GM12878 (cell line): ENCODE measurements at regions not wholly inside any gene's neighbourhood (a gene's known extent, or its start where the extent isn't known, plus 50 kb on each side); places are given as distances from the start of the nearest gene placed in this dataset.

Experiments used
- ATAC-seq: fragments of 200-7000 bp; cut with Tn5 transposase; 3 replicates; pipeline ENCODE4 v1.9.1; 2020; ENCODE audit warnings: mild to moderate bottlenecking, moderate library complexity
- BruUV-seq: library from RNA; stranded (reverse); fragments of 400-500 nt; replicated peaks from 2 replicates; lab custom pipeline; 2021; lab: Mats Ljungman, UMichigan
- CTCF ChIA-PET: fragments of 300-600 bp; sonication (Branson Sonifier 250); formaldehyde crosslinking; extraction: SDS; loops from one replicate; lab custom pipeline; 2021; ENCODE audit warnings: inconsistent platforms; lab: Yijun Ruan, JAX
- POLR2A ChIA-PET: fragments of 350-600 bp; formaldehyde crosslinking; extraction: SDS; loops from one replicate; lab custom pipeline; 2021; ENCODE audit warnings: inconsistent platforms; lab: Charles Lee
- RAD21 ChIA-PET: fragments of 300-600 bp; sonication (Branson Sonifier 250); formaldehyde crosslinking; loops from one replicate; lab custom pipeline; 2023; ENCODE audit warnings: antibody characterized with exemption; ENCODE audit not compliant: unreplicated experiment; lab: Charles Lee
- SMC1A ChIA-PET: fragments of 300-600 bp; sonication (Branson Sonifier 250); formaldehyde crosslinking; loops from one replicate; lab custom pipeline; 2023; ENCODE audit not compliant: unreplicated experiment, uncharacterized antibody; lab: Charles Lee
- DNase-seq: peaks from one replicate; pipeline ENCODE4 v3.0.0-alpha.2; 2011; ENCODE audit warnings: low read depth, low spot score
- FAIRE-seq: peaks from 3 replicates; lab custom pipeline; 2011; peaks lifted over from hg19 to GRCh38; lab: Jason Lieb, UNC
- H2AFZ ChIP-seq: 2 replicates; pipeline ENCODE4 v1.6.0; 2011; ENCODE audit warnings: low read depth, low read length, control low read depth; ENCODE audit not compliant: control insufficient read depth
- H3K27ac ChIP-seq: 2 replicates; pipeline ENCODE4 v1.5.1; 2011; ENCODE audit warnings: control low read depth; ENCODE audit not compliant: control insufficient read depth, insufficient read depth
- H3K27me3 ChIP-seq, 2 experiments: replicated peaks in 1 of 2; 2 replicates each; pipeline versions ENCODE4 v1.6.0 to v1.6.1; 2011; ENCODE audit warnings: low read length in 1 of 2; ENCODE audit not compliant: control insufficient read depth in 2 of 2, insufficient read depth in 2 of 2
- H3K36me3 ChIP-seq, 2 experiments: 2 replicates each; pipeline ENCODE4 v1.5.1; 2011; ENCODE audit warnings: low read length in 1 of 2; ENCODE audit not compliant: control insufficient read depth in 2 of 2, insufficient read depth in 2 of 2
- H3K4me1 ChIP-seq: 2 replicates; pipeline ENCODE4 v1.6.1; 2011; ENCODE audit warnings: mild to moderate bottlenecking, low read length, moderate library complexity, mixed read lengths; ENCODE audit not compliant: control insufficient read depth, insufficient read depth
- H3K4me2 ChIP-seq: 2 replicates; pipeline ENCODE4 v1.6.0; 2011; ENCODE audit warnings: control low read depth; ENCODE audit not compliant: control insufficient read depth, insufficient read depth
- H3K4me3 ChIP-seq: fragments of 200-600 bp; sonication (generic); 2 replicates; pipeline ENCODE4 v1.5.1; 2016
- H3K79me2 ChIP-seq: 2 replicates; pipeline ENCODE4 v1.6.0; 2011; ENCODE audit warnings: low read length; ENCODE audit not compliant: control insufficient read depth, insufficient read depth
- H3K9ac ChIP-seq: 2 replicates; pipeline ENCODE4 v1.8.0; 2011; ENCODE audit warnings: low read length, control low read depth, mixed read lengths; ENCODE audit not compliant: control insufficient read depth, insufficient read depth
- H3K9me3 ChIP-seq: replicated peaks from 3 replicates; pipeline ENCODE4 v1.5.1; 2011; ENCODE audit warnings: mild to moderate bottlenecking, low read length; ENCODE audit not compliant: control insufficient read depth, insufficient read depth
- H4K20me1 ChIP-seq: 2 replicates; pipeline ENCODE4 v1.6.0; 2011; ENCODE audit not compliant: control insufficient read depth, insufficient read depth
- CREM ChIP-seq: IDR thresholded peaks from 2 replicates; pipeline ENCODE4 v1.6.1; 2014; ENCODE audit warnings: antibody characterized with exemption, low read depth
- E4F1 ChIP-seq: fragments of 450-650 bp; IDR thresholded peaks from 2 replicates; pipeline ENCODE4 v1.6.1; 2018; ENCODE audit warnings: borderline replicate concordance, mild to moderate bottlenecking; ENCODE audit not compliant: partially characterized antibody
- IKZF1 ChIP-seq: fragments of 450-650 bp; conservative IDR thresholded peaks from 2 replicates; pipeline ENCODE4 v1.6.1; 2017; ENCODE audit warnings: antibody characterized with exemption, mild to moderate bottlenecking
- POLR2A ChIP-seq: IDR thresholded peaks from 2 replicates; pipeline ENCODE4 v1.6.1; 2011; ENCODE audit warnings: low read depth, mild to moderate bottlenecking, low read length
- SIN3A ChIP-seq: IDR thresholded peaks from 2 replicates; pipeline ENCODE4 v1.6.1; 2012; ENCODE audit warnings: low read depth, low read length, improper control_type of control experiment
- ZBTB11 ChIP-seq: fragments of 450-650 bp; formaldehyde crosslinking; IDR thresholded peaks from 2 replicates; pipeline ENCODE4 v1.5.0; 2022; ENCODE audit warnings: mild to moderate bottlenecking, missing genetic modification characterization
- ZBTB4 ChIP-seq: fragments of 450-650 bp; formaldehyde crosslinking; IDR thresholded peaks from 2 replicates; pipeline ENCODE4 v1.4.0; 2022; ENCODE audit warnings: mild to moderate bottlenecking, moderate library complexity
- ZNF622 ChIP-seq: fragments of 450-650 bp; IDR thresholded peaks from 2 replicates; pipeline ENCODE4 v1.6.1; 2017; ENCODE audit warnings: mild to moderate bottlenecking, inconsistent platforms
- WGBS: methylation state at CpG from one replicate; pipeline ENCODE4 v1.1.6; 2016; ENCODE audit warnings: low lambda C conversion rate; ENCODE audit not compliant: insufficient replicate concordance, insufficient coverage; ENCODE audit errors: missing lambda C conversion rate; 5-methylcytosine and 5-hydroxymethylcytosine counted together
- in situ Hi-C: fragments of 300-500 bp; cut with MboI; formaldehyde crosslinking; loops from 9 replicates; pipeline ENCODE4 v1.14.3; 2018; ENCODE audit warnings: mixed read lengths
- intact Hi-C: fragments of 100-400 bp; cut with micrococcal nuclease; formaldehyde crosslinking; loops from one replicate; pipeline ENCODE4 v1.14.2; 2022; ENCODE audit not compliant: unreplicated experiment

DNA sequence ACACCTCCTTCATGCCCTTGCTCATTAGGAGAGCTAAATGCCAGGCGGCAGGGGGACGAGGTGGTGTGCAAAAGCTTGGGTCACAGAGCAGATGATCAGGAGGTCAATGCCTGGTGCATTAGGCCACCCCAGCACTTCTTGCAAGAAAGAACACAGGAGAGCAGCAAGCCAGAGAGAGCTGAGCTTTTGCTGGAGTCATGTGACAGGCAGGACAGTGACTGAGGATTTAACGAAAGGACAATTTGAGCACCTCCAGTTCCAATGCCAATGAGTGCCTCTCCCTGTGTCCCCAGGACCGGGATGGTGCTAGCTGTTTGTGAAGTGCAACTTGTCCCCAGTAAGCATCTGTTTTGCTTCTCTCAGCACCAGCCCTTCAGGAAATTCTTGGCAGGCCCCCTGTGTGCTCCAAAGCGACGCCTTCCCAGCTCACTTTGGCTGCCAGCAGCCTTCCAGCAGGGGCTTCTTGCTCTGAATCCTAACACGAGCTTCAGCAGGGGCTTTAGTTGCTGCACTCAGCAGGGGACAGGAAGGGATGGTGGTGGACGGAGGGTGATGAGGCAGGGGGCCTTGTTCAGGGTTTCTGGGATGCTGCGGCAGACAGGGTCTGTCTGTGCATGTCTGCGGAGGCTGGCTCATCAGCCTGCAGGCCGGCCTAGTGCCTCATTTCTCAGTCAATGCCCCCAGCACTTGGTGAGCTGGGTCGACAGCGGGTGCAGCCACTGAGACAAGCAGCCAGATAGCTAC, 368.1 kb downstream of the RPS24 start:
- ATAC-seq (no peak), DNase-seq (no peak), FAIRE-seq (no peak)
- ChIA-PET POLR2A (no interaction called here), CTCF (interaction anchor here (0.5 kb wide), 1 partner anchor 555 kb away, joined by 5 read pairs; no protein-coding TSS in a partner anchor), SMC1A (no interaction called here), RAD21 (interaction anchor here (0.6 kb wide), 1 partner anchor 622 kb away, joined by 3 read pairs; no protein-coding TSS in a partner anchor)
- TF ChIP-seq IKZF1, result no peak
- no peak for TF ChIP-seq ZBTB4 (CRISPR knock-in tag)
- TF ChIP-seq POLR2A, result no peak
- no peak for TF ChIP-seq ZBTB11 (CRISPR knock-in tag)
- TF ChIP-seq CREM, result no peak
- TF ChIP-seq SIN3A, result no peak
- no peak for TF ChIP-seq E4F1
- no peak for TF ChIP-seq ZNF622
- Histone ChIP-seq H3K27ac (no peak overlapping the region), H3K9me3 (no peaks in the 10 kb centered on the region), H3K4me2 (no peak overlapping the region), H3K4me3 (no peak overlapping the region), H3K27me3 (peaks cover 0 to 6% of the 10 kb centered on the region in 2 experiments; a peak in 2 of 4 replicates), H3K4me1 (no peaks in the 10 kb centered on the region), H3K9ac (no peak overlapping the region), H2AFZ (no peak overlapping the region), H3K36me3 (no peaks in the 10 kb centered on the region), H4K20me1 (no peaks in the 10 kb centered on the region), H3K79me2 (no peaks in the 10 kb centered on the region)
- intact Hi-C loops, result no loop called here
- BruUV-seq, result no TSS peak
- in situ Hi-C loops, result no loop called here
- 40% methylated on average over 13 of the region's 13 CpGs for WGBS
